GM12892 (cell line): ENCODE measurements at regions not wholly inside any gene's neighbourhood (a gene's known extent, or its start where the extent isn't known, plus 50 kb on each side); places are given as distances from the start of the nearest gene placed in this dataset.

ENCODE experiments used
- POLR2A ChIP-seq: IDR thresholded peaks from 2 replicates; pipeline ENCODE4 v1.6.1; 2011; ENCODE audit warnings: low read depth, low read length, control low read depth
- POLR2AphosphoS5 ChIP-seq: IDR thresholded peaks from 2 replicates; pipeline ENCODE4 v1.6.1; 2011; ENCODE audit warnings: low read depth, low read length, control low read depth
- TAF1 ChIP-seq: IDR thresholded peaks from 2 replicates; pipeline ENCODE4 v1.6.1; 2011; ENCODE audit warnings: low read depth, mild to moderate bottlenecking, control low read depth, low read length, borderline replicate concordance

DNA sequence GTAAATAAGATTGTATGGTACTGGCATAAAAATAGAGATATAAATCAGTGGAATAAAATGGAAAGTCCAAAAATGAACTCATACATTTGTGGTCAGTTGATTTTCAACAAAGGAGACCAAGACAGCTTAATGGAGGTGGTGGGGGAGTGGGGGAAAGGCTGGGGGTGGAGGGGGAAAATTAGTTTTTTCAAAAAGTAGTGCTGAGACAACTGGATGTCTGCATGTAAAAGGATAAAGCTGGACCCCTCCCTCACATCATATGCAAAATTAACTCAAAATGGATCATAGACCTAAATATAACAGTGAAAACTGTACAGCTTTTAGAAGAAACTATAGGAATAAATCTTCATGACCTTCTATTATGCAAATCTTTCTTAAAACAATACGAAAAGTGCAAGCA is 107.0 kb downstream of the HMHB1 start:
- TF ChIP-seq POLR2AphosphoS5 (no peak), POLR2A (no peak), TAF1 (no peak)
